Transverse colon (tissue), 4 donors: ENCODE measurements at regions not wholly inside any gene's neighbourhood (a gene's known extent, or its start where the extent isn't known, plus 50 kb on each side); places are given as distances from the start of the nearest gene placed in this dataset.

Source experiments
- DNase-seq: peaks from one replicate; pipeline ENCODE4 v3.0.0-alpha.2; 2019
- H3K27ac ChIP-seq, 4 donors: fragments of 200-600 bp; sonication (generic); 2 replicates each; pipeline ENCODE4 v1.5.1; 2016 to 2018; ENCODE audit warnings: inconsistent platforms in 4 of 4
- H3K27me3 ChIP-seq: fragments of 200-600 bp; sonication (generic); 2 replicates; pipeline ENCODE4 v1.5.1; 2017; ENCODE audit warnings: inconsistent platforms
- H3K36me3 ChIP-seq, 4 donors: fragments of 200-600 bp; sonication (generic); 2 replicates each; pipeline ENCODE4 v1.5.1; 2017 to 2019; ENCODE audit warnings: inconsistent platforms in 4 of 4
- H3K4me1 ChIP-seq, 4 donors: fragments of 200-600 bp; sonication (generic); 2 replicates each; pipeline ENCODE4 v1.5.1; 2017 to 2020; ENCODE audit warnings: inconsistent platforms in 4 of 4
- H3K4me3 ChIP-seq, 4 donors: fragments of 200-600 bp; sonication (generic); 1 replicate in 1 of 4; 2 replicates in 3 of 4; pipeline versions ENCODE4 v1.5.1 to v1.6.1; 2017 to 2019; ENCODE audit warnings: inconsistent platforms in 4 of 4
- H3K9me3 ChIP-seq, 2 donors: fragments of 200-600 bp; sonication (generic); 2 replicates each; pipeline ENCODE4 v1.5.1; 2017 to 2019; ENCODE audit warnings: inconsistent platforms in 2 of 2
- CTCF ChIP-seq, 5 experiments: fragments of 200-600 bp in 3 of 5; fragments of 450-650 bp in 2 of 5; sonication (generic) in 3 of 5; IDR thresholded peaks; 1 replicate in 2 of 5; 2 replicates in 3 of 5; pipeline ENCODE4 v1.5.1; 2016 to 2017; ENCODE audit warnings: antibody characterized with exemption in 5 of 5, inconsistent platforms in 3 of 5, mild to moderate bottlenecking in 2 of 5, moderate library complexity in 1 of 5
- EP300 ChIP-seq: sonication (generic); formaldehyde crosslinking; IDR thresholded peaks from one replicate; pipeline ENCODE4 v1.6.1; 2017; ENCODE audit warnings: antibody characterized with exemption, low read depth
- POLR2A ChIP-seq: fragments of 450-650 bp; IDR thresholded peaks from one replicate; pipeline ENCODE4 v1.6.1; 2016; ENCODE audit warnings: antibody characterized with exemption, mild to moderate bottlenecking, moderate library complexity
- POLR2AphosphoS5 ChIP-seq, 3 donors: sonication (generic); formaldehyde crosslinking; IDR thresholded peaks; one replicate each; pipeline ENCODE4 v1.6.1; 2016; ENCODE audit warnings: antibody characterized with exemption in 3 of 3
- WGBS, 2 donors: methylation state at CpG; one replicate each; pipeline ENCODE4 v1.1.5; 2018; ENCODE audit warnings: low coverage in 1 of 2; 5-methylcytosine and 5-hydroxymethylcytosine counted together
- in situ Hi-C, 4 donors: fragments of 200-750 bp; cut with MboI; loops; one replicate each; pipeline versions ENCODE4 v1.15.0 to v1.15.1; 2017; ENCODE audit warnings: low sequenced_read_pairs in 3 of 4, low pct_ligation_motif_present in 1 of 4, low pct_unique_long_range_greater_than_20kb in 1 of 4
- intact Hi-C: fragments of 100-400 bp; cut with DNase I; formaldehyde crosslinking; loops from one replicate; pipeline ENCODE4 v1.15.1; 2023; ENCODE audit warnings: low total_unique reads

- no peaks in the 10 kb centered on the region for H3K36me3 ChIP-seq
- H3K4me3 ChIP-seq: no peak overlapping the region
- no peaks in the 10 kb centered on the region for H3K4me1 ChIP-seq
- no peaks in the 10 kb centered on the region for H3K9me3 ChIP-seq
- H3K27ac ChIP-seq: peak overlapping the region in 3 of 4 donors; percentile 0 to 6 (median 2)
- in situ Hi-C loops: loop anchor here in 1 of 4 donors (25.0 kb wide), 1 partner anchor 1088 kb away; the partner anchor contains the start of gene BCL11B
- TF ChIP-seq POLR2AphosphoS5 (IDR thresholded peaks at IDR 0.05): no peak
- no peak for TF ChIP-seq EP300
- TF ChIP-seq CTCF (IDR thresholded peaks at IDR 0.05): no peak
- no peak for TF ChIP-seq POLR2A
- intact Hi-C loops: no loop called here
- 80 to 95% methylated on average over 2 of the region's 2 CpGs for WGBS, 2 donors
- H3K27me3 ChIP-seq: no peaks in the 10 kb centered on the region
- no peak for DNase-seq
These were observed 1098.0 kb downstream of the BCL11B start for GRCh38 chr14:98174041-98174440.

GRCh38 chr14:98175436-98175835, 1096.6 kb downstream of the BCL11B start:
- 76 to 95% methylated on average over 3 to 4 of the region's 4 CpGs for WGBS, 2 donors
- no peak for DNase-seq
- H3K36me3 ChIP-seq: no peaks in the 10 kb centered on the region
- TF ChIP-seq POLR2A (no peak), EP300 (no peak), POLR2AphosphoS5 (IDR thresholded peaks at IDR 0.05) (no peak), CTCF (IDR thresholded peaks at IDR 0.05) (no peak)
- no peaks in the 10 kb centered on the region for H3K27me3 ChIP-seq
- H3K9me3 ChIP-seq: no peaks in the 10 kb centered on the region
- H3K27ac ChIP-seq: no peak overlapping the region
- H3K4me1 ChIP-seq: no peaks in the 10 kb centered on the region
- intact Hi-C loops: loop anchor here (5.0 kb wide), 1 partner anchor 567 kb away; no protein-coding TSS in a partner anchor
- in situ Hi-C loops: no loop called here
- H3K4me3 ChIP-seq: no peak overlapping the region

GRCh38 chr14:98175881-98176280, 1096.1 kb downstream of the BCL11B start:
- no peak for TF ChIP-seq CTCF (IDR thresholded peaks at IDR 0.05)
- H3K4me1 ChIP-seq: no peaks in the 10 kb centered on the region
- 77 to 81% methylated on average over 5 of the region's 5 CpGs for WGBS, 2 donors

GRCh38 chr14:98176892-98177291, 1095.1 kb downstream of the BCL11B start:
- 69 to 77% methylated on average over 3 of the region's 3 CpGs for WGBS, 2 donors
- intact Hi-C loops (loop anchor here (5.0 kb wide), 1 partner anchor 565 kb away; no protein-coding TSS in a partner anchor), in situ Hi-C loops (no loop called here)
- TF ChIP-seq CTCF (IDR thresholded peaks at IDR 0.05) (no peak), POLR2A (no peak), POLR2AphosphoS5 (IDR thresholded peaks at IDR 0.05) (no peak), EP300 (no peak)
- Histone ChIP-seq H3K27me3 (no peaks in the 10 kb centered on the region), H3K36me3 (no peaks in the 10 kb centered on the region), H3K9me3 (no peaks in the 10 kb centered on the region), H3K4me3 (no peak overlapping the region), H3K27ac (no peak overlapping the region), H3K4me1 (no peaks in the 10 kb centered on the region)
- no peak for DNase-seq

More at GRCh38 chr14:98175881-98176280, 1096.1 kb downstream of the BCL11B start:
- Histone ChIP-seq H3K27me3 (no peaks in the 10 kb centered on the region), H3K4me3 (no peak overlapping the region), H3K36me3 (no peaks in the 10 kb centered on the region), H3K27ac (no peak overlapping the region), H3K9me3 (no peaks in the 10 kb centered on the region)
- in situ Hi-C loops (no loop called here), intact Hi-C loops (loop anchor here (5.0 kb wide), 1 partner anchor 566 kb away; no protein-coding TSS in a partner anchor)
- DNase-seq: no peak
